ENCODE measurements at regions not wholly inside any gene's neighbourhood (a gene's known extent, or its start where the extent isn't known, plus 50 kb on each side); places are given as distances from the start of the nearest gene placed in this dataset.

GRCh38 chr14:26761532-26761931, 163.7 kb upstream of the NOVA1 start:
- TF ChIP-seq, protein P1, sequence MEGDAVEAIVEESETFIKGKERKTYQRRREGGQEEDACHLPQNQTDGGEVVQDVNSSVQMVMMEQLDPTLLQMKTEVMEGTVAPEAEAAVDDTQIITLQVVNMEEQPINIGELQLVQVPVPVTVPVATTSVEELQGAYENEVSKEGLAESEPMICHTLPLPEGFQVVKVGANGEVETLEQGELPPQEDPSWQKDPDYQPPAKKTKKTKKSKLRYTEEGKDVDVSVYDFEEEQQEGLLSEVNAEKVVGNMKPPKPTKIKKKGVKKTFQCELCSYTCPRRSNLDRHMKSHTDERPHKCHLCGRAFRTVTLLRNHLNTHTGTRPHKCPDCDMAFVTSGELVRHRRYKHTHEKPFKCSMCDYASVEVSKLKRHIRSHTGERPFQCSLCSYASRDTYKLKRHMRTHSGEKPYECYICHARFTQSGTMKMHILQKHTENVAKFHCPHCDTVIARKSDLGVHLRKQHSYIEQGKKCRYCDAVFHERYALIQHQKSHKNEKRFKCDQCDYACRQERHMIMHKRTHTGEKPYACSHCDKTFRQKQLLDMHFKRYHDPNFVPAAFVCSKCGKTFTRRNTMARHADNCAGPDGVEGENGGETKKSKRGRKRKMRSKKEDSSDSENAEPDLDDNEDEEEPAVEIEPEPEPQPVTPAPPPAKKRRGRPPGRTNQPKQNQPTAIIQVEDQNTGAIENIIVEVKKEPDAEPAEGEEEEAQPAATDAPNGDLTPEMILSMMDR (optimal IDR thresholded peaks at IDR 0.05 in 1 of 3, IDR thresholded peaks at IDR 0.05 in 1 of 3, conservative IDR thresholded peaks at IDR 0.05 in 1 of 3; ENCODE audit: extremely low read depth in 1 of 3, insufficient read depth in 2 of 3, low read length in 3 of 3), result no peak
- no peak for TF ChIP-seq EZH2 (IDR thresholded peaks at IDR 0.05; ENCODE audit: low read length)

Data from keratinocyte (primary cell).